HCT116 (cell line): ENCODE measurements at regions not wholly inside any gene's neighbourhood (a gene's known extent, or its start where the extent isn't known, plus 50 kb on each side); places are given as distances from the start of the nearest gene placed in this dataset.

Experiments used
- ATF3 ChIP-seq: IDR thresholded peaks from 2 replicates; pipeline ENCODE4 v1.6.1; 2012
- CBX3 ChIP-seq: IDR thresholded peaks from 2 replicates; pipeline ENCODE4 v1.6.1; 2012; ENCODE audit warnings: low read depth
- CEBPB ChIP-seq: IDR thresholded peaks from 2 replicates; pipeline ENCODE4 v1.6.1; 2012; ENCODE audit warnings: low read depth
- EZH2phosphoT487 ChIP-seq: fragments of 200-600 bp; IDR thresholded peaks from 2 replicates; pipeline ENCODE4 v1.6.1; 2018; ENCODE audit warnings: antibody characterized with exemption, borderline replicate concordance
- FOSL1 ChIP-seq: IDR thresholded peaks from 2 replicates; pipeline ENCODE4 v1.6.1; 2012; ENCODE audit warnings: low read depth
- JUND ChIP-seq: IDR thresholded peaks from 2 replicates; pipeline ENCODE4 v1.6.1; 2012
- MAX ChIP-seq: IDR thresholded peaks from 2 replicates; pipeline ENCODE4 v1.6.1; 2012
- POLR2A ChIP-seq: IDR thresholded peaks from 2 replicates; pipeline ENCODE4 v1.7.0; 2011; ENCODE audit warnings: borderline replicate concordance; ENCODE audit not compliant: insufficient read depth, insufficient read length; ENCODE audit errors: extremely low read depth
- POLR2AphosphoS5 ChIP-seq: IDR thresholded peaks from 2 replicates; pipeline ENCODE4 v1.6.1; 2011; ENCODE audit warnings: mild to moderate bottlenecking, low read depth, low read length, moderate library complexity
- RAD21 ChIP-seq: IDR thresholded peaks from 2 replicates; pipeline ENCODE4 v1.6.1; 2012; ENCODE audit warnings: low read depth, mild to moderate bottlenecking
- SP1 ChIP-seq: IDR thresholded peaks from 2 replicates; pipeline ENCODE4 v1.6.1; 2012; ENCODE audit warnings: low read depth
- TF ChIP-seq, protein P1 (sequence below), 3 experiments: fragments of 200-600 bp in 1 of 3; sonication (generic) in 1 of 3; IDR thresholded peaks in 2 of 3; conservative IDR thresholded peaks in 1 of 3; 2 replicates each; pipeline ENCODE4 v1.5.1; 2012 to 2017; ENCODE audit warnings: low read depth in 2 of 3, low read length in 2 of 3, antibody characterized with exemption in 1 of 3, borderline replicate concordance in 1 of 3, control low read depth in 1 of 3, mild to moderate bottlenecking in 1 of 3, mixed read lengths in 1 of 3, mixed run types in 1 of 3, moderate library complexity in 1 of 3; ENCODE audit not compliant: insufficient read depth in 1 of 3

DNA sequence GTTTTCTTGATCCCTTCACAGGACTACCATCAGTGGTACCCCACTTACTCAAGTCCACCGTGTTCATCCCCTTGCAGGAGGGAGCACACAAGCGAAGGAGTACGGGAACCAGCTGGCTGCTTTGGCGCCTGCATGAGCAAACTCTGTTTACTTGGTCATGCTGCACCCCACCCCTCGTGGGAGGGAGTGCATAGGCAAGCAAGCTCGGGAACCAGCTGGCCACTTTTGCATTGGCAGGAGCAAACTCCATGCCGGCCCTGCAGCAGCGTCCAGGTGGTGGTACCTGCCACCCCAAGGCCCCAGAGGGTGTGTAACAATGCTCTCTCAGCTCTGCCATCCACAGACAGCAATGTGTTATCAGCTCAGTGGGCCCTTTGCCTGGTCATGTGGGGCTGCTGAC lies 737.8 kb downstream of the FAM181B start:
- TF ChIP-seq RAD21 = no peak
- TF ChIP-seq, protein P1, sequence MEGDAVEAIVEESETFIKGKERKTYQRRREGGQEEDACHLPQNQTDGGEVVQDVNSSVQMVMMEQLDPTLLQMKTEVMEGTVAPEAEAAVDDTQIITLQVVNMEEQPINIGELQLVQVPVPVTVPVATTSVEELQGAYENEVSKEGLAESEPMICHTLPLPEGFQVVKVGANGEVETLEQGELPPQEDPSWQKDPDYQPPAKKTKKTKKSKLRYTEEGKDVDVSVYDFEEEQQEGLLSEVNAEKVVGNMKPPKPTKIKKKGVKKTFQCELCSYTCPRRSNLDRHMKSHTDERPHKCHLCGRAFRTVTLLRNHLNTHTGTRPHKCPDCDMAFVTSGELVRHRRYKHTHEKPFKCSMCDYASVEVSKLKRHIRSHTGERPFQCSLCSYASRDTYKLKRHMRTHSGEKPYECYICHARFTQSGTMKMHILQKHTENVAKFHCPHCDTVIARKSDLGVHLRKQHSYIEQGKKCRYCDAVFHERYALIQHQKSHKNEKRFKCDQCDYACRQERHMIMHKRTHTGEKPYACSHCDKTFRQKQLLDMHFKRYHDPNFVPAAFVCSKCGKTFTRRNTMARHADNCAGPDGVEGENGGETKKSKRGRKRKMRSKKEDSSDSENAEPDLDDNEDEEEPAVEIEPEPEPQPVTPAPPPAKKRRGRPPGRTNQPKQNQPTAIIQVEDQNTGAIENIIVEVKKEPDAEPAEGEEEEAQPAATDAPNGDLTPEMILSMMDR (IDR thresholded peaks at IDR 0.05 in 2 of 3, conservative IDR thresholded peaks at IDR 0.05 in 1 of 3; ENCODE audit: borderline replicate concordance in 1 of 3, insufficient read depth in 1 of 3, low read depth in 2 of 3, low read length in 2 of 3) = no peak
- TF ChIP-seq MAX = no peak
- no peak for TF ChIP-seq POLR2A
- TF ChIP-seq CEBPB = no peak
- TF ChIP-seq POLR2AphosphoS5 = no peak
- TF ChIP-seq JUND = no peak
- no peak for TF ChIP-seq CBX3
- TF ChIP-seq ATF3 = no peak
- no peak for TF ChIP-seq EZH2phosphoT487
- TF ChIP-seq FOSL1 = no peak
- no peak for TF ChIP-seq SP1
